Activated CD8-positive, alpha-beta T cell treated with anti-CD3 and anti-CD28 coated beads for 36 hours (primary cell): ENCODE measurements at regions not wholly inside any gene's neighbourhood (a gene's known extent, or its start where the extent isn't known, plus 50 kb on each side); places are given as distances from the start of the nearest gene placed in this dataset.

ENCODE experiments used
- ATAC-seq: fragments of 200-7000 bp; cut with Tn5 transposase; one replicate; pipeline ENCODE4 v1.10.0; 2021; ENCODE audit warnings: mild to moderate bottlenecking, moderate library complexity
- CTCF ChIA-PET: fragments of 350-600 bp; sonication (Branson Sonifier 250); formaldehyde crosslinking; loops from one replicate; lab custom pipeline; 2021; ENCODE audit warnings: antibody characterized with exemption; lab: Charles Lee
- POLR2A ChIA-PET: fragments of 350-600 bp; sonication (Branson Sonifier 250); formaldehyde crosslinking; loops from one replicate; lab custom pipeline; 2021; ENCODE audit warnings: antibody characterized with exemption; lab: Charles Lee
- DNase-seq: peaks from one replicate; pipeline ENCODE4 v3.0.0-alpha.2; 2020
- H3K27ac Mint-ChIP-seq: one replicate; pipeline ENCODE4 v1.8.0; 2021; ENCODE audit warnings: mild to moderate bottlenecking, mixed read lengths
- H3K27me3 Mint-ChIP-seq: one replicate; pipeline ENCODE4 v1.8.0; 2021; ENCODE audit warnings: mixed read lengths
- H3K36me3 Mint-ChIP-seq: one replicate; pipeline ENCODE4 v1.8.0; 2021; ENCODE audit warnings: low read depth, mixed read lengths
- H3K4me1 Mint-ChIP-seq: one replicate; pipeline ENCODE4 v1.8.0; 2021; ENCODE audit warnings: low read depth, mixed read lengths
- H3K4me3 Mint-ChIP-seq: one replicate; pipeline ENCODE4 v1.8.0; 2021; ENCODE audit warnings: mild to moderate bottlenecking, moderate library complexity, mixed read lengths
- H3K9me3 Mint-ChIP-seq: one replicate; pipeline ENCODE4 v1.8.0; 2021; ENCODE audit warnings: mixed read lengths
- intact Hi-C: fragments of 100-400 bp; cut with micrococcal nuclease; formaldehyde crosslinking; loops from one replicate; pipeline ENCODE4 v1.10.0; 2022
- TF ChIP-seq, protein P1 (sequence below): fragments of 200-600 bp; IDR thresholded peaks from one replicate; pipeline ENCODE4 v1.8.0; 2022; ENCODE audit warnings: antibody characterized with exemption, mild to moderate bottlenecking

GRCh38 chr13:107466326-107467099, 748.8 kb downstream of the LIG4 start:
- no peaks in the 10 kb centered on the region for H3K27me3 Mint-ChIP-seq
- intact Hi-C loops = no loop called here
- H3K9me3 Mint-ChIP-seq = peaks cover 5% of the 10 kb centered on the region
- H3K36me3 Mint-ChIP-seq = no peaks in the 10 kb centered on the region
- CTCF ChIA-PET = no interaction called here
- ATAC-seq = no peak
- no peaks in the 10 kb centered on the region for H3K4me1 Mint-ChIP-seq
- no peak for DNase-seq
- H3K4me3 Mint-ChIP-seq = no peak overlapping the region
- no peak overlapping the region for H3K27ac Mint-ChIP-seq
- TF ChIP-seq, protein P1, sequence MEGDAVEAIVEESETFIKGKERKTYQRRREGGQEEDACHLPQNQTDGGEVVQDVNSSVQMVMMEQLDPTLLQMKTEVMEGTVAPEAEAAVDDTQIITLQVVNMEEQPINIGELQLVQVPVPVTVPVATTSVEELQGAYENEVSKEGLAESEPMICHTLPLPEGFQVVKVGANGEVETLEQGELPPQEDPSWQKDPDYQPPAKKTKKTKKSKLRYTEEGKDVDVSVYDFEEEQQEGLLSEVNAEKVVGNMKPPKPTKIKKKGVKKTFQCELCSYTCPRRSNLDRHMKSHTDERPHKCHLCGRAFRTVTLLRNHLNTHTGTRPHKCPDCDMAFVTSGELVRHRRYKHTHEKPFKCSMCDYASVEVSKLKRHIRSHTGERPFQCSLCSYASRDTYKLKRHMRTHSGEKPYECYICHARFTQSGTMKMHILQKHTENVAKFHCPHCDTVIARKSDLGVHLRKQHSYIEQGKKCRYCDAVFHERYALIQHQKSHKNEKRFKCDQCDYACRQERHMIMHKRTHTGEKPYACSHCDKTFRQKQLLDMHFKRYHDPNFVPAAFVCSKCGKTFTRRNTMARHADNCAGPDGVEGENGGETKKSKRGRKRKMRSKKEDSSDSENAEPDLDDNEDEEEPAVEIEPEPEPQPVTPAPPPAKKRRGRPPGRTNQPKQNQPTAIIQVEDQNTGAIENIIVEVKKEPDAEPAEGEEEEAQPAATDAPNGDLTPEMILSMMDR = no peak
- POLR2A ChIA-PET = no interaction called here

DNA sequence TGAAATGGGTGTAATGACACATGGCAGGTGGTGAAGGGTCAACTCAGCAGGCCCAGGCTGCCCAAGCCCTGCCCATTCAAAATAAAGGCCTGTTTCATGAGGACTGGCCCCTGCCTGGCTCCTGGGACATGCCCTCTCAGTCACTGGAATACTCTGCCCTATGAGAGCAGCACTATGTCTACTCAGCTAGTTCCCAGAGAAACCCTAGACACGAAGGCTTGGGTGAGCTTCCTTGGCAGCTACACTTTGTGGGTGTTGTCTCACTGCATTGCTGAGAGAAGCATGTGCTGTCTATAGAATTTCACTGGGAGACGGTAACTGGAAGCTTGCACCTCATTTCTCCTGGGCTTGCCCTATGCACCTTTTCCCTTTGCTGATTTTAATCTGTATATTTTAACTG, 752.8 kb downstream of the LIG4 start:
- Mint-ChIP-seq H3K36me3 (no peaks in the 10 kb centered on the region), H3K27ac (no peak overlapping the region), H3K27me3 (no peaks in the 10 kb centered on the region), H3K4me3 (no peak overlapping the region), H3K9me3 (no peaks in the 10 kb centered on the region), H3K4me1 (no peaks in the 10 kb centered on the region)
- CTCF ChIA-PET = no interaction called here
- intact Hi-C loops = no loop called here
- POLR2A ChIA-PET = no interaction called here
- ATAC-seq (no peak), DNase-seq (no peak)
- TF ChIP-seq, protein P1 = no peak

DNA sequence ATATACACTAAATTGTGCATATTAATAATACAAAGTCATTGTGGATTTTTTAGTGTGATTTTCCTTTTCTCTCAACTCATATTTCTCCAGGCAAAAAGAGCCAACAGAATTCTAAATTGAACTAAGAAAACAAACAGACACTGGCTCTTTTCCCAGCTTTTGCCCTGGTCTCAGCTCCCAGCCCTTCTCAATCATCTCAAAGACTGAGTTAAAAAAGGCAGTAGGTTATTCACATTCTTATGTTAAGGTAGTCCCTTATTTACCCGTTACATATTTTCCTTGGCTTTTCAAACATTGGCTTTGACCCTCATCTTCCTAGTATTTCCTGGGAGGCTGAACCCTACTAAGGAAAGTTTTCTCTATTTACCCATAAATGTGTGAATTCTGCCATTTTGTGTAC, 753.6 kb downstream of the LIG4 start:
- H3K27ac Mint-ChIP-seq = no peak overlapping the region
- ChIA-PET POLR2A (no interaction called here), CTCF (no interaction called here)
- TF ChIP-seq, protein P1 = no peak
- no peaks in the 10 kb centered on the region for H3K27me3 Mint-ChIP-seq
- no peak for ATAC-seq
- no peak for DNase-seq
- no peaks in the 10 kb centered on the region for H3K36me3 Mint-ChIP-seq
- H3K9me3 Mint-ChIP-seq = no peaks in the 10 kb centered on the region
- H3K4me3 Mint-ChIP-seq = no peak overlapping the region
- intact Hi-C loops = no loop called here
- H3K4me1 Mint-ChIP-seq = no peaks in the 10 kb centered on the region

DNA sequence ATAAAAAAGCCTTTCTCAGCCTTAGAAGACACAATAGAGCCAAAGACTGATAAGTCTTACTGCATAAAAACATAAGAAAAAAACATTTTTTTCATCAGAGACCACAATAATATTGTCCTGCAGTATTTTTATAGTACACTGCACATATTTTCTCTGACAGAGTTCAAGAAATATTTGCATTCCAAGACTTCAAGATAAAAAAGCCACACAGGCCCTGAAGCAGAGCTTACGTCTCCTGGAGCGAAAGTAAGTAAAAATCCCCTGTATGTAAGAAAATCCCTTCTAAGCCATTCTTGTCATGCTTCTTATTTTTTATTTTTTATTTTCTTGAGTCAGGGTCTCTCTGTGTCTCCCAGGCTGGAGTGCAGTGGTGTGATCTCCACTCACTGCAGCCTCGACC, 755.9 kb downstream of the LIG4 start:
- POLR2A ChIA-PET = no interaction called here
- intact Hi-C loops = no loop called here

DNA sequence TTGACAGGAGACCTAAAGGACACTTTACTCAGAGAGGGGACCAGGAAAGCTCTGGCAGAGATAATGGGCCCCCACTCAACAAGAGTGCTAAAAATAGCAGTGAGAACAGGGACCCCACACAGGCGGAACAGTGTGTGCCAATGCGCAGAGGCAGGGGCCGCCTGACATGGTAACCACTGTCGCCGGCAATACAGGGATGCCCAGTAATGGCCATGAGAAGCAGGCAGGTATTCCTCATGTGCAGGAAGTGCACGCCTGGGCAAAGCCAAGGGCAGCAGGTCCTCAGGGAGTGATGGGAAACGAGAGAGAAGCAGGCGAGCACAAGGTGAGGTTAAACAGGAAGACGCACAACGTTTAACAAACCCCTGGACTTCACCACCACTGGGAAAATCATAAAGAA, 757.1 kb downstream of the LIG4 start:
- DNase-seq (no peak), ATAC-seq (no peak)
- H3K4me1 Mint-ChIP-seq = no peaks in the 10 kb centered on the region
- no peaks in the 10 kb centered on the region for H3K27me3 Mint-ChIP-seq
- no peaks in the 10 kb centered on the region for H3K36me3 Mint-ChIP-seq
- no peak overlapping the region for H3K27ac Mint-ChIP-seq
- H3K9me3 Mint-ChIP-seq = peaks cover 9% of the 10 kb centered on the region
- H3K4me3 Mint-ChIP-seq = no peak overlapping the region
- CTCF ChIA-PET = no interaction called here
- intact Hi-C loops = no loop called here
- TF ChIP-seq, protein P1 = no peak
- POLR2A ChIA-PET = no interaction called here

More for the DNA sequence above, 755.9 kb downstream of the LIG4 start:
- no peaks in the 10 kb centered on the region for H3K4me1 Mint-ChIP-seq
- CTCF ChIA-PET = interaction anchor here (0.6 kb wide), 1 partner anchor 256 kb away, joined by 3 read pairs; no protein-coding TSS in a partner anchor
- TF ChIP-seq, protein P1 = no peak
- no peaks in the 10 kb centered on the region for H3K27me3 Mint-ChIP-seq
- ATAC-seq (no peak), DNase-seq (no peak)
- no peak overlapping the region for H3K27ac Mint-ChIP-seq
- peaks cover under 1% of the 10 kb centered on the region for H3K9me3 Mint-ChIP-seq
- no peak overlapping the region for H3K4me3 Mint-ChIP-seq
- no peaks in the 10 kb centered on the region for H3K36me3 Mint-ChIP-seq
